ENCODE measurements at regions not wholly inside any gene's neighbourhood (a gene's known extent, or its start where the extent isn't known, plus 50 kb on each side); places are given as distances from the start of the nearest gene placed in this dataset.
"Not testable (repeated sequence)": the region's sequence is repeated elsewhere in the genome, so short reads cannot be mapped to it uniquely, and the experiment has no call there.

DNA sequence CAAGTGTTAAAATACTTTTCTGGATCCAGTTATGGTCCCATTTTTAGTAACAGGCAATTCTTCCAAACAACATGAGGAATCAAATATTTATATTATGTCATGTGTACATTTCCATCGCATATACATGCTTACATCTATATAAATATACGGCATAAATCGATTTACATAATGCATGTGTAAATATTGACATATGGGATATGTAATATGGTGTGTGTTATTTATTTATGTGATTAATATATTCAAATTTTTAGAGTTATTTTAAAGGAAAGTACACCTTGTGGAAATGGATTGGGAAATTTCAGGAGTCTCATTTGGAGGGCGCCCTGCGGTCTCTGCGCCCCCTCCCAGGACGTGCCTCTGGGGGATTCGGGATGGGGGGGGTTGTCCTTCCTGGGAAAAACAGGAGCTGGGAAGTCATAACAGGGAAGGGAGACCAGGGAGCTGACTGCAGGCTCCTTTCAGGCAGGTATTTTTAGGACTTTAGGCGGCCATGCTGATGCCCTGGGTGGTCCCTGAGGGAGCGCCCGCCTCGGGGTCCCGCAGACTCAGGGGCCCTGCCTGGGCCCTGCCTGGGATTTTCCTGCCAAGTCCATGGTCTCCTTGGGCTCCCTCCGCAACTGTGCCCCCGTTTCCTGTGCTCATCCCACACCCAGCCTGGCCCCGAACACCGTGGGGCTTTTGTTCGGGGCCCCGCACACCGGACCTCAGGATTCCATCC lies 82.7 kb upstream of the SFSWAP start:
- DNase-seq (ENCODE audit: low spot score in 2 of 2): no peak
- Histone ChIP-seq H3K36me3 (no peaks in the 10 kb centered on the region), H3K4me1 (peaks cover 0 to 3% of the 10 kb centered on the region in 2 donors), H3K4me3 (no peak overlapping the region), H3K9me3 (no peaks in the 10 kb centered on the region), H3K27ac (no peak overlapping the region), H3K27me3 (no peaks in the 10 kb centered on the region)
- no peak for TF ChIP-seq CTCF (IDR thresholded peaks at IDR 0.05)
- intact Hi-C loops (cut with DNase I): no loop called here

- peak in 1 of 2 donors; percentile 47 for DNase-seq (ENCODE audit: low spot score in 2 of 2)
- no peak overlapping the region for H3K4me3 ChIP-seq
- H3K36me3 ChIP-seq: no peaks in the 10 kb centered on the region
- H3K4me1 ChIP-seq: peaks cover 0 to 3% of the 10 kb centered on the region in 2 donors
- H3K27me3 ChIP-seq: no peaks in the 10 kb centered on the region
- H3K27ac ChIP-seq: no peak overlapping the region
- intact Hi-C loops (cut with DNase I): no loop called here
- H3K9me3 ChIP-seq: no peaks in the 10 kb centered on the region
- TF ChIP-seq CTCF (IDR thresholded peaks at IDR 0.05): no peak
Measured at GRCh38 chr12:131628766-131629448, 82.0 kb upstream of the SFSWAP start.

GRCh38 chr12:131631230-131631629 lies 79.7 kb upstream of the SFSWAP start:
- intact Hi-C loops (cut with DNase I): no loop called here

DNA sequence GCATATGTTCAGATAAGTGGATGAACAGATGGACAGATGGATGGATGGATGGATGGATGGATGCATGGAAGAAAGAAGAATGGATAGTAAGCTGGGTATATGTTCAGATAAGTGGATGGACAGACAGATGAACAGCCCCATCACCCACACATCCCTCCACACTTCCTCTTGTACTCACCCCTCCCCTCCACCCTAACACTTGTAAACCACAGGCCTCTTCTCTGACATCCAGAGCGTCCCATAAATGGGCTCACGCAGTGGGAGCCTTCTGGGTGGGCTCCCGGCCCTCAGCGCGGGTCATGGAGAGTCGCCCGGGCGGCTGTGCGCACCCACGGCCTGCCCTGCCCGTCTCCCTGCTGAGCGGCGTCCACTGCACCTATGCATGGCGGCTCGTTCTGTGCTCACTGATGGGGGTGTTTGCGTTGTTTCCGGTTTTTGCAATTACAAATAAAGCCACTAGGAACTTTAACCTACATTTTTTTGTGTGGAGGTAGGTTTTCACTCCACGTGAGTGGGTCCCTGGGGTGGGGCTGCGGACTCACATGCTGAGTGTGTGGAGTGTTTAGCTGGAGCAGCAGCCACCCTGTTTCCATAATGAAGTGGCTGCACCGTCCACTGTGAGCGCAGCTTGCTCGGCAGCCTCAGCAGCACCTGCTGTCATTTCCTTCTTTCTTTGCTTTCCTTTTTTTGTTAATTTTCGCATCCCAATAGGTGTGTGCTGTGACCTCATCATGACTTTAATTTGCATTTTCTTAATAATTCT lies 78.8 kb upstream of the SFSWAP start:
- H3K4me3 ChIP-seq; H3K27ac ChIP-seq; H3K27me3 ChIP-seq; H3K9me3 ChIP-seq; intact Hi-C loops (cut with DNase I); H3K36me3 ChIP-seq; H3K4me1 ChIP-seq: not testable (repeated sequence)
- DNase-seq (ENCODE audit: low spot score in 2 of 2): peak in 1 of 2 donors; percentile 33

More at GRCh38 chr12:131631230-131631629, 79.7 kb upstream of the SFSWAP start:
- no peak for TF ChIP-seq CTCF (IDR thresholded peaks at IDR 0.05)
- no peaks in the 10 kb centered on the region for H3K27me3 ChIP-seq
- no peaks in the 10 kb centered on the region for H3K9me3 ChIP-seq
- peak in 1 of 2 donors; percentile 4 for DNase-seq (ENCODE audit: low spot score in 2 of 2)
- H3K4me3 ChIP-seq: no peak overlapping the region
- no peaks in the 10 kb centered on the region for H3K4me1 ChIP-seq
- no peaks in the 10 kb centered on the region for H3K36me3 ChIP-seq
- H3K27ac ChIP-seq: no peak overlapping the region

DNA sequence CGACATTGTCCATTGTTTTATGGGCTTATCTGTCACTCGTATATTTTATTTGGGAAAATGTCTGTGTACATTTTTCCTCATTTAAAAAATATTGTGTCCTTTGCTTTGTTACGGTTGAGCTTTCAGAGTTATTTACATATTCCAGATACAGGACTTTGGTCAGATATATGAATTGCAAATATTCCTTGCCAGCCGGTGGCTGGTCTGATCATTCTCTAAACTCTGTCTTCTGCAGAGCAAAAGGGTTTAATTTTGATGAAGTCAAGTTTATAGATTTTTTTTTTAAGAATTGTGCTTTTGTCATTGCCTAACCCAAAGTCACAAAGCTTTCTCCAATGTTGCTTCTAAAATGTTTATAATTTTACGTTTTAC lies 78.3 kb upstream of the SFSWAP start:
- H3K27me3 ChIP-seq; DNase-seq (ENCODE audit: low spot score in 2 of 2); H3K4me3 ChIP-seq; H3K27ac ChIP-seq; intact Hi-C loops (cut with DNase I); H3K9me3 ChIP-seq; H3K4me1 ChIP-seq; H3K36me3 ChIP-seq: not testable (repeated sequence)

DNA sequence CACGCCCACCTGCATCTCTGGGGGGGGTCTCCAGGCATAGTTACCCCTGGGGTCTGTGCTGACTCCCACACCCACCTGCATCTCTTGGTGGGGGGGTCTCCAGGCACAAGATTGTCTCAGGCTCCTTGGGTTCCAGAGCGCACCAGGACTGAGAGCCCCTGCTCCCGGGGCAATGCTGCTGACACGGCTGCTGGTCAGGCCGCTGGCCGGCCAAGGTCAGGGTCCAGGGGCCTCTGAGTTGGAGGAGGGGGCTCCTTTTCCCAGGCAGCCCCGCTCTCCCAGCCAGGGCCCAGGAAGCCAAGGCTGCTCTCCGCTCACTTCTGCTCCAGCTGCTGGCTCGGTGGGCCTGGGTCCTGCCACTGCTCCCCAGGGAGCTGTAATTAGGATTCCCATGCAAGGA lies 77.3 kb upstream of the SFSWAP start:
- H3K4me1 ChIP-seq; H3K4me3 ChIP-seq; H3K36me3 ChIP-seq; H3K27ac ChIP-seq; H3K27me3 ChIP-seq; intact Hi-C loops (cut with DNase I); H3K9me3 ChIP-seq: not testable (repeated sequence)
- peak in 1 of 2 donors; percentile 59 for DNase-seq (ENCODE audit: low spot score in 2 of 2)

DNA sequence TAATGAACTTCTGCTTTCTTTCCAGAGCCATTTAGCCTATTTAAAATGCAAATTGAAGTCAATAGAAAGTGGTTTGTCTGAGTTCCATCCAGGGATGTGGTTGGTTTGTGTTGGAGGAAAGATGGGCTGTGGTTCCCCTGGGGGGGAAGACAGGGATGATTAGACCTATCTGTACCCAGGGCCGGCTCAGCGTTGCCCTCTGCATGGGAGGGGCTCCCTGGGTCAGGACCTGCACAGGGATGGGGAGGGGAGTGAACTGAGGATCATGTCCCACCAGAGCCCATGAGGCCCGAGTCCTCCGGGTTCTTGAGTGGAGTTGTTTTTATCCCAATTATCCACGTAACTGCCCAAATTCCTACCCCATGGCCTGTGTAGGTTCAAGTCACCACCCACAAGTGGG lies 76.9 kb upstream of the SFSWAP start:
- Histone ChIP-seq H3K36me3 (no peaks in the 10 kb centered on the region), H3K4me3 (no peak overlapping the region), H3K9me3 (no peaks in the 10 kb centered on the region), H3K27ac (no peak overlapping the region), H3K27me3 (no peaks in the 10 kb centered on the region), H3K4me1 (no peaks in the 10 kb centered on the region)
- TF ChIP-seq CTCF (IDR thresholded peaks at IDR 0.05): no peak
- DNase-seq (ENCODE audit: low spot score in 2 of 2): no peak
- intact Hi-C loops (cut with DNase I): no loop called here

DNA sequence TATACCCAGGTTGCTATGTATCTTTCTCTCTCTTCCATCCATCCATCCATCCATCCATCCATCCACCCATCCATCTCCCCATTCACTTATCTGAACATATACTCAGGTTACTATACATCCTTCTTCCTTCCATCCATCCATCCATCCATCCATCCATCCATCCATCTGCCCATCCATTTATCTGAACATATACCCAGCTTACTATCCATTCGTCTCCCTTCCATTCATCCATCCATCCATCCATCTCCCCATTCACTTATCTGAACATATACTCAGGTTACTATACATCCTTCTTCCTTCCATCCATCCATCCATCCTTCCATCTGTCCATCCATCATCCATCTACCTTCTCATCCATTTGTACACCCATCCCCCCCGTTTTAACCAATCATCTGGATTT lies 75.9 kb upstream of the SFSWAP start:
- H3K9me3 ChIP-seq; H3K36me3 ChIP-seq; H3K27me3 ChIP-seq; H3K4me3 ChIP-seq; DNase-seq (ENCODE audit: low spot score in 2 of 2); H3K4me1 ChIP-seq; intact Hi-C loops (cut with DNase I); H3K27ac ChIP-seq: not testable (repeated sequence)

All from ascending aorta (tissue), 2 donors.